Adrenal gland (tissue), 9 donors: ENCODE measurements at regions not wholly inside any gene's neighbourhood (a gene's known extent, or its start where the extent isn't known, plus 50 kb on each side); places are given as distances from the start of the nearest gene placed in this dataset.

ENCODE experiments used
- DNase-seq, 7 donors: peaks; one replicate each; pipeline ENCODE4 v3.0.0-alpha.2; 2019 to 2020
- H3K27ac ChIP-seq, 5 donors: fragments of 200-600 bp; sonication (generic) in 4 of 5; 1 replicate in 3 of 5; 2 replicates in 2 of 5; pipeline versions ENCODE4 v1.5.1 to v1.8.0; 2016 to 2020; ENCODE audit warnings: mild to moderate bottlenecking in 1 of 5
- H3K27me3 ChIP-seq: fragments of 200-600 bp; 2 replicates; pipeline ENCODE4 v1.8.0; 2021
- H3K36me3 ChIP-seq, 2 donors: fragments of 200-600 bp; replicated peaks in 1 of 2; 1 replicate in 1 of 2; 2 replicates in 1 of 2; pipeline versions ENCODE4 v1.5.1 to v1.8.0; 2018 to 2022
- H3K4me1 ChIP-seq, 2 donors: fragments of 200-600 bp; replicated peaks in 1 of 2; 1 replicate in 1 of 2; 2 replicates in 1 of 2; pipeline versions ENCODE4 v1.5.1 to v1.8.0; 2018 to 2021
- H3K4me3 ChIP-seq, 4 donors: fragments of 200-600 bp; sonication (generic) in 3 of 4; one replicate each; pipeline ENCODE4 v1.5.1; 2016 to 2018
- H3K9me3 ChIP-seq, 3 donors: fragments of 200-600 bp; sonication (generic) in 1 of 3; replicated peaks in 1 of 3; 1 replicate in 2 of 3; 2 replicates in 1 of 3; pipeline versions ENCODE4 v1.5.1 to v1.8.0; 2016 to 2021
- CTCF ChIP-seq, 6 experiments: fragments of 450-650 bp in 4 of 6; fragments of 200-600 bp in 2 of 6; sonication (generic) in 1 of 6; IDR thresholded peaks; 1 replicate in 5 of 6; 2 replicates in 1 of 6; pipeline versions ENCODE4 v1.5.1 to v1.8.0; 2016 to 2021; ENCODE audit warnings: antibody characterized with exemption in 6 of 6, mild to moderate bottlenecking in 2 of 6, moderate library complexity in 1 of 6
- POLR2A ChIP-seq, 2 donors: fragments of 450-650 bp; IDR thresholded peaks; one replicate each; pipeline ENCODE4 v1.6.1; 2017; ENCODE audit warnings: antibody characterized with exemption in 2 of 2, mild to moderate bottlenecking in 2 of 2, moderate library complexity in 1 of 2
- WGBS, 4 donors: extraction: QIAGEN DNeasy Blood & Tissue Kit in 2 of 4; methylation state at CpG; one replicate each; pipeline versions ENCODE4 v1.1.5 to v1.1.7; 2013 to 2017; 5-methylcytosine and 5-hydroxymethylcytosine counted together
- intact Hi-C, 2 donors: fragments of 100-400 bp; cut with DNase I; formaldehyde crosslinking; loops; one replicate each; pipeline versions ENCODE4 v1.14.1 to v1.15.0; 2022 to 2023
- donor health status: healthy with polysubstance abuse.
- donor health status: Bipolar disorder and iron deficiency.
- donor health status: DM: yes; HTN: yes; CAD: no.
- donor health status: DM: no; HTN: no; CAD: no.
- donor health status: DM: no; HTN: no; CAD: no.

- H3K4me1 ChIP-seq, result peaks cover 0 to 11% of the 10 kb centered on the region in 2 donors
- no peaks in the 10 kb centered on the region for H3K27me3 ChIP-seq
- no peaks in the 10 kb centered on the region for H3K36me3 ChIP-seq
- TF ChIP-seq POLR2A (IDR thresholded peaks at IDR 0.05), result no peak
- no peak for TF ChIP-seq CTCF (IDR thresholded peaks at IDR 0.05)
- DNase-seq, result no peak
- no peak overlapping the region for H3K4me3 ChIP-seq
- intact Hi-C loops, result no loop called here
- WGBS, 4 donors, result 64 to 70% (median 66%) methylated on average over 5 of the region's 5 CpGs
- H3K9me3 ChIP-seq, result no peaks in the 10 kb centered on the region
- H3K27ac ChIP-seq, result no peak overlapping the region
Measured at GRCh38 chr10:94178475-94179253, 184.1 kb downstream of the NOC3L start.

GRCh38 chr10:94180576-94180975, 182.2 kb downstream of the NOC3L start:
- H3K36me3 ChIP-seq, result no peaks in the 10 kb centered on the region
- H3K9me3 ChIP-seq, result no peaks in the 10 kb centered on the region
- no peaks in the 10 kb centered on the region for H3K4me1 ChIP-seq
- intact Hi-C loops, result no loop called here
- TF ChIP-seq POLR2A (IDR thresholded peaks at IDR 0.05), result no peak
- TF ChIP-seq CTCF (IDR thresholded peaks at IDR 0.05), result no peak
- no peak overlapping the region for H3K4me3 ChIP-seq
- WGBS, 4 donors, result 85 to 95% (median 89%) methylated on average over 2 of the region's 2 CpGs
- no peak for DNase-seq
- H3K27me3 ChIP-seq, result no peaks in the 10 kb centered on the region
- no peak overlapping the region for H3K27ac ChIP-seq

GRCh38 chr10:94183666-94184264, 179.0 kb downstream of the NOC3L start:
- no peak for TF ChIP-seq POLR2A (IDR thresholded peaks at IDR 0.05)
- no peak for TF ChIP-seq CTCF (IDR thresholded peaks at IDR 0.05)
- intact Hi-C loops, result no loop called here
- no peak overlapping the region for H3K4me3 ChIP-seq
- H3K36me3 ChIP-seq, result no peaks in the 10 kb centered on the region
- H3K4me1 ChIP-seq, result no peaks in the 10 kb centered on the region
- no peak for DNase-seq
- no peak overlapping the region for H3K27ac ChIP-seq
- WGBS, 4 donors, result 90 to 94% (median 91%) methylated on average over 7 of the region's 7 CpGs
- H3K9me3 ChIP-seq, result no peaks in the 10 kb centered on the region
- H3K27me3 ChIP-seq, result no peaks in the 10 kb centered on the region

- intact Hi-C loops, result no loop called here
- Histone ChIP-seq H3K36me3 (no peaks in the 10 kb centered on the region), H3K27me3 (no peaks in the 10 kb centered on the region), H3K4me1 (no peaks in the 10 kb centered on the region), H3K4me3 (no peak overlapping the region), H3K9me3 (no peaks in the 10 kb centered on the region), H3K27ac (no peak overlapping the region)
- 72 to 82% (median 80%) methylated on average over 2 of the region's 2 CpGs for WGBS, 4 donors
- TF ChIP-seq POLR2A (IDR thresholded peaks at IDR 0.05) (no peak), CTCF (IDR thresholded peaks at IDR 0.05) (no peak)
- no peak for DNase-seq
Measured at GRCh38 chr10:94186722-94187121, 176.0 kb downstream of the NOC3L start.
